Immature natural killer cell (primary cell): ENCODE measurements at regions not wholly inside any gene's neighbourhood (a gene's known extent, or its start where the extent isn't known, plus 50 kb on each side); places are given as distances from the start of the nearest gene placed in this dataset.

Experiments
- DNase-seq, 3 donors: peaks; one replicate each; pipeline ENCODE4 v3.0.0; 2022; ENCODE audit warnings: mixed read lengths in 1 of 3
- H3K27ac Mint-ChIP-seq, 6 donors: one replicate each; pipeline ENCODE4 v1.8.0; 2020; ENCODE audit warnings: mixed read lengths in 6 of 6, mild to moderate bottlenecking in 5 of 6, inconsistent platforms in 4 of 6, moderate library complexity in 3 of 6
- H3K27me3 Mint-ChIP-seq, 3 donors: one replicate each; pipeline ENCODE4 v1.8.0; 2020 to 2021; ENCODE audit warnings: low read depth in 3 of 3, mild to moderate bottlenecking in 3 of 3, mixed read lengths in 3 of 3, moderate library complexity in 3 of 3, inconsistent platforms in 1 of 3
- H3K36me3 Mint-ChIP-seq, 3 donors: one replicate each; pipeline ENCODE4 v1.8.0; 2020; ENCODE audit warnings: mixed read lengths in 3 of 3, inconsistent platforms in 2 of 3, mild to moderate bottlenecking in 2 of 3
- H3K4me1 Mint-ChIP-seq, 2 donors: one replicate each; pipeline ENCODE4 v1.8.0; 2020; ENCODE audit warnings: inconsistent platforms in 2 of 2, mild to moderate bottlenecking in 2 of 2, mixed read lengths in 2 of 2, moderate library complexity in 1 of 2
- H3K4me3 Mint-ChIP-seq, 5 donors: one replicate each; pipeline ENCODE4 v1.8.0; 2020; ENCODE audit warnings: mild to moderate bottlenecking in 5 of 5, mixed read lengths in 5 of 5, inconsistent platforms in 3 of 5, moderate library complexity in 3 of 5
- H3K9me3 Mint-ChIP-seq, 6 donors: one replicate each; pipeline ENCODE4 v1.8.0; 2020; ENCODE audit warnings: mild to moderate bottlenecking in 6 of 6, mixed read lengths in 6 of 6, inconsistent platforms in 4 of 6, moderate library complexity in 3 of 6

GRCh38 chr2:240325016-240326007 lies 110.2 kb upstream of the GPC1 start:
- DNase-seq: no peak
- Mint-ChIP-seq H3K36me3 (no peaks in the 10 kb centered on the region), H3K4me1 (no peaks in the 10 kb centered on the region), H3K27ac (no peak overlapping the region), H3K27me3 (peaks cover 0 to 12% (median under 1%) of the 10 kb centered on the region in 3 donors), H3K4me3 (no peak overlapping the region), H3K9me3 (no peaks in the 10 kb centered on the region)

- no peaks in the 10 kb centered on the region for H3K36me3 Mint-ChIP-seq
- no peak overlapping the region for H3K4me3 Mint-ChIP-seq
- peaks cover 0 to under 1% (median 0%) of the 10 kb centered on the region in 6 donors for H3K9me3 Mint-ChIP-seq
- DNase-seq: no peak
- no peaks in the 10 kb centered on the region for H3K4me1 Mint-ChIP-seq
- peaks cover 3 to 7% (median 4%) of the 10 kb centered on the region in 3 donors for H3K27me3 Mint-ChIP-seq
- no peak overlapping the region for H3K27ac Mint-ChIP-seq
Measured at GRCh38 chr2:240326246-240326645, 109.2 kb upstream of the GPC1 start.

GRCh38 chr2:240326886-240327285 lies 108.6 kb upstream of the GPC1 start:
- no peak overlapping the region for H3K27ac Mint-ChIP-seq
- peaks cover 0 to 5% (median 0%) of the 10 kb centered on the region in 6 donors for H3K9me3 Mint-ChIP-seq
- no peak overlapping the region for H3K4me3 Mint-ChIP-seq
- peaks cover 4 to 7% (median 4%) of the 10 kb centered on the region in 3 donors for H3K27me3 Mint-ChIP-seq
- H3K36me3 Mint-ChIP-seq: no peaks in the 10 kb centered on the region
- no peaks in the 10 kb centered on the region for H3K4me1 Mint-ChIP-seq
- no peak for DNase-seq

GRCh38 chr2:240327566-240327965 lies 107.9 kb upstream of the GPC1 start:
- H3K9me3 Mint-ChIP-seq: peaks cover 0 to 5% (median 0%) of the 10 kb centered on the region in 6 donors
- no peaks in the 10 kb centered on the region for H3K4me1 Mint-ChIP-seq
- H3K27ac Mint-ChIP-seq: no peak overlapping the region
- peaks cover 4 to 7% (median 6%) of the 10 kb centered on the region in 3 donors for H3K27me3 Mint-ChIP-seq
- no peak overlapping the region for H3K4me3 Mint-ChIP-seq
- DNase-seq: no peak
- no peaks in the 10 kb centered on the region for H3K36me3 Mint-ChIP-seq

- H3K4me1 Mint-ChIP-seq: no peaks in the 10 kb centered on the region
Measured at GRCh38 chr2:240328526-240328925, 106.9 kb upstream of the GPC1 start.

GRCh38 chr2:240329116-240329665 lies 106.3 kb upstream of the GPC1 start:
- no peak for DNase-seq
- Mint-ChIP-seq H3K4me3 (no peak overlapping the region), H3K9me3 (peaks cover 0 to 5% (median 0%) of the 10 kb centered on the region in 6 donors), H3K27ac (no peak overlapping the region), H3K36me3 (no peaks in the 10 kb centered on the region), H3K4me1 (no peaks in the 10 kb centered on the region), H3K27me3 (peaks cover 4 to 8% (median 7%) of the 10 kb centered on the region in 3 donors)

More at GRCh38 chr2:240328526-240328925, 106.9 kb upstream of the GPC1 start:
- Mint-ChIP-seq H3K4me3 (no peak overlapping the region), H3K27me3 (peaks cover 4 to 8% (median 7%) of the 10 kb centered on the region in 3 donors), H3K36me3 (no peaks in the 10 kb centered on the region), H3K9me3 (peaks cover 0 to 5% (median 0%) of the 10 kb centered on the region in 6 donors), H3K27ac (no peak overlapping the region)
- no peak for DNase-seq

- peaks cover 0 to 5% (median 0%) of the 10 kb centered on the region in 6 donors for H3K9me3 Mint-ChIP-seq
- H3K27ac Mint-ChIP-seq: no peak overlapping the region
- no peak for DNase-seq
- H3K4me1 Mint-ChIP-seq: no peaks in the 10 kb centered on the region
- H3K36me3 Mint-ChIP-seq: no peaks in the 10 kb centered on the region
- H3K27me3 Mint-ChIP-seq: peaks cover 4 to 8% (median 7%) of the 10 kb centered on the region in 3 donors
- H3K4me3 Mint-ChIP-seq: no peak overlapping the region
Measured at GRCh38 chr2:240329778-240330177, 105.7 kb upstream of the GPC1 start.

GRCh38 chr2:240333985-240334384 lies 101.5 kb upstream of the GPC1 start:
- no peak overlapping the region for H3K4me3 Mint-ChIP-seq
- peaks cover 5 to 12% (median 6%) of the 10 kb centered on the region in 3 donors for H3K27me3 Mint-ChIP-seq
- DNase-seq: no peak
- no peaks in the 10 kb centered on the region for H3K4me1 Mint-ChIP-seq
- peaks cover 0 to 5% (median 0%) of the 10 kb centered on the region in 6 donors for H3K9me3 Mint-ChIP-seq
- H3K27ac Mint-ChIP-seq: no peak overlapping the region
- no peaks in the 10 kb centered on the region for H3K36me3 Mint-ChIP-seq

- Mint-ChIP-seq H3K27me3 (peaks cover 6 to 12% (median 7%) of the 10 kb centered on the region in 3 donors), H3K4me3 (no peak overlapping the region), H3K4me1 (no peaks in the 10 kb centered on the region), H3K27ac (no peak overlapping the region), H3K9me3 (peaks cover 0 to 5% (median 0%) of the 10 kb centered on the region in 6 donors), H3K36me3 (no peaks in the 10 kb centered on the region)
- no peak for DNase-seq
Measured at GRCh38 chr2:240335061-240335460, 100.4 kb upstream of the GPC1 start.

GRCh38 chr2:240336820-240337427 lies 98.5 kb upstream of the GPC1 start:
- Mint-ChIP-seq H3K36me3 (no peaks in the 10 kb centered on the region), H3K4me1 (no peaks in the 10 kb centered on the region), H3K27ac (no peak overlapping the region), H3K27me3 (peaks cover 2 to 8% (median 7%) of the 10 kb centered on the region in 3 donors), H3K4me3 (no peak overlapping the region), H3K9me3 (peaks cover 0 to 2% (median 0%) of the 10 kb centered on the region in 6 donors)
- DNase-seq: no peak

GRCh38 chr2:240338274-240338673 lies 97.2 kb upstream of the GPC1 start:
- Mint-ChIP-seq H3K27ac (no peak overlapping the region), H3K36me3 (no peaks in the 10 kb centered on the region), H3K4me3 (no peak overlapping the region), H3K9me3 (no peaks in the 10 kb centered on the region), H3K27me3 (peaks cover 4 to 7% (median 5%) of the 10 kb centered on the region in 3 donors), H3K4me1 (no peaks in the 10 kb centered on the region)
- DNase-seq: no peak

- no peak for DNase-seq
- H3K4me3 Mint-ChIP-seq: no peak overlapping the region
- no peaks in the 10 kb centered on the region for H3K36me3 Mint-ChIP-seq
- H3K27ac Mint-ChIP-seq: no peak overlapping the region
- H3K27me3 Mint-ChIP-seq: peaks cover 4 to 7% (median 6%) of the 10 kb centered on the region in 3 donors
- H3K4me1 Mint-ChIP-seq: no peaks in the 10 kb centered on the region
- H3K9me3 Mint-ChIP-seq: no peaks in the 10 kb centered on the region
Measured at GRCh38 chr2:240339411-240340360, 95.8 kb upstream of the GPC1 start.

GRCh38 chr2:240340361-240340761 lies 95.1 kb upstream of the GPC1 start:
- Mint-ChIP-seq H3K9me3 (no peaks in the 10 kb centered on the region), H3K4me3 (no peak overlapping the region), H3K36me3 (no peaks in the 10 kb centered on the region), H3K4me1 (no peaks in the 10 kb centered on the region), H3K27ac (no peak overlapping the region), H3K27me3 (peaks cover 4 to 7% (median 6%) of the 10 kb centered on the region in 3 donors)
- DNase-seq: no peak
